HG03521 (cell line): ENCODE measurements at regions not wholly inside any gene's neighbourhood (a gene's known extent, or its start where the extent isn't known, plus 50 kb on each side); places are given as distances from the start of the nearest gene placed in this dataset.

Source experiments
- ATAC-seq: cut with Tn5 transposase; IDR thresholded peaks from one replicate; pipeline ENCODE4 v1.9.1; 2021; ENCODE audit warnings: mild to moderate bottlenecking, moderate library complexity; ENCODE audit not compliant: unreplicated experiment

GRCh38 chr5:34584165-34584564, 72.0 kb upstream of the RAI14 start:
- no peak for ATAC-seq

GRCh38 chr5:34585601-34586104, 70.5 kb upstream of the RAI14 start:
- ATAC-seq, result no peak

GRCh38 chr5:34586117-34586885, 69.8 kb upstream of the RAI14 start:
- ATAC-seq, result no peak

GRCh38 chr5:34587355-34588241, 68.5 kb upstream of the RAI14 start:
- no peak for ATAC-seq

- ATAC-seq, result no peak
Observed at GRCh38 chr5:34589832-34590231, 66.3 kb upstream of the RAI14 start.

- ATAC-seq, result no peak
Observed at GRCh38 chr5:34591723-34592122, 64.4 kb upstream of the RAI14 start.

GRCh38 chr5:34597034-34598027, 58.8 kb upstream of the RAI14 start:
- no peak for ATAC-seq

GRCh38 chr5:34598177-34598794, 57.8 kb upstream of the RAI14 start:
- no peak for ATAC-seq

GRCh38 chr5:34599471-34600117, 56.5 kb upstream of the RAI14 start:
- no peak for ATAC-seq

- no peak for ATAC-seq
Observed at GRCh38 chr5:34600118-34600493, 56.0 kb upstream of the RAI14 start.

- ATAC-seq, result no peak
Observed at GRCh38 chr5:34603378-34603777, 52.8 kb upstream of the RAI14 start.

GRCh38 chr5:34604119-34604675, 51.9 kb upstream of the RAI14 start:
- no peak for ATAC-seq

- no peak for ATAC-seq
Observed at GRCh38 chr5:34606101-34606500, 50.0 kb upstream of the RAI14 start.
